ENCODE measurements at regions not wholly inside any gene's neighbourhood (a gene's known extent, or its start where the extent isn't known, plus 50 kb on each side); places are given as distances from the start of the nearest gene placed in this dataset.

DNA sequence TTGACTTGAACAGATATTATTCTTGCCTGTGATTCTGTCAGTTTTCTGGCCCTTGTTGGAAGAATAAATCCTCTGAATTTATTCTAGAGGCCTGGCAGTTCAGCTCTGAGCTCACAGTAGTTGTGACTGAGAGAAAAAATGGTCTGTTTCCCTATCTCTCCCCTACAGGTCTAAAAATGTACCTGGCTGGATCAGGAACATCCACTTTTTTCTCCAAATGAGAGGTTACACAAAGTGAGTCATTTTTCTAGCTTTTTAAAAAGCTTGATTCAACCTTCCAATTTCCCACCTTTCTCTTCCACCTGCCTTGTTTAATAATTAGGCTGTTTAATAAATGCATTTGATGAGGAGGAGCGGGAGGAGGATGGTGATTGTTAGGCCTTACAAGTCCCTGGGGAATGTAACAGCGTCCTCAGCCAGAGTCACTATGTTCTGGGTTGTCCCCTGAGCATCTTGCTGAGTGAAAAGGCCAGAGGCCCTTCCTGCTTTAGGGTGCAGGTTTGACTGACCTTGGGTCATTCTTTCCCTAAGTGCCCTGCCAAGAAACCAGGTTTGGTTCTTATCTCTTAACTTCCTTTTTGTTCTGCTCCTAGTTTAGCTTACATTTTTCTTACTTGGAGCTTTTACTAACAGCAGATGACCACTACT is 91.7 kb upstream of the FUT8 start:
- TF ChIP-seq, protein P1, sequence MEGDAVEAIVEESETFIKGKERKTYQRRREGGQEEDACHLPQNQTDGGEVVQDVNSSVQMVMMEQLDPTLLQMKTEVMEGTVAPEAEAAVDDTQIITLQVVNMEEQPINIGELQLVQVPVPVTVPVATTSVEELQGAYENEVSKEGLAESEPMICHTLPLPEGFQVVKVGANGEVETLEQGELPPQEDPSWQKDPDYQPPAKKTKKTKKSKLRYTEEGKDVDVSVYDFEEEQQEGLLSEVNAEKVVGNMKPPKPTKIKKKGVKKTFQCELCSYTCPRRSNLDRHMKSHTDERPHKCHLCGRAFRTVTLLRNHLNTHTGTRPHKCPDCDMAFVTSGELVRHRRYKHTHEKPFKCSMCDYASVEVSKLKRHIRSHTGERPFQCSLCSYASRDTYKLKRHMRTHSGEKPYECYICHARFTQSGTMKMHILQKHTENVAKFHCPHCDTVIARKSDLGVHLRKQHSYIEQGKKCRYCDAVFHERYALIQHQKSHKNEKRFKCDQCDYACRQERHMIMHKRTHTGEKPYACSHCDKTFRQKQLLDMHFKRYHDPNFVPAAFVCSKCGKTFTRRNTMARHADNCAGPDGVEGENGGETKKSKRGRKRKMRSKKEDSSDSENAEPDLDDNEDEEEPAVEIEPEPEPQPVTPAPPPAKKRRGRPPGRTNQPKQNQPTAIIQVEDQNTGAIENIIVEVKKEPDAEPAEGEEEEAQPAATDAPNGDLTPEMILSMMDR (conservative IDR thresholded peaks at IDR 0.05; ENCODE audit: low read length), result no peak
- no peak for TF ChIP-seq EZH2phosphoT487 (IDR thresholded peaks at IDR 0.05; ENCODE audit: borderline replicate concordance)
